ENCODE measurements at regions not wholly inside any gene's neighbourhood (a gene's known extent, or its start where the extent isn't known, plus 50 kb on each side); places are given as distances from the start of the nearest gene placed in this dataset.
"Not testable (repeated sequence)": the region's sequence is repeated elsewhere in the genome, so short reads cannot be mapped to it uniquely, and the experiment has no call there.

DNA sequence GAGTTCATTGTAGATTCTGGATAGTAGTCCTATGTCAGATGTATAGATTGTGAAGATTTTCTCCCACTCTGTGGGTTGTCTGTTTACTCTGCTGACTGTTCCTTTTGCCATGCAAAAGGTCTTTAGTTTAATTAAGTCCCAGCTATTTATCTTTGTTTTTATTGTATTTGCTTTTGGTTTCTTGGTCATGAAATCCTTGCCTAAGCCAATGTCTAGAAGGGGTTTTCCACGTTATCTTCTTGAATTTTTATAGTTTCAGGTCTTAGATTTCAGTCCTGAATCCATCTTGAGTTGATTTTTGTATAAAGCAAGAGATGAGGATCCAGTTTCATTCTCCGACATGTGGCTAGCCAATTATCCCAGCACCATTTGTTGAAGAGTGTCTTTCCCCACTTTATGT, 262.1 kb upstream of the TMC3 start:
- H3K9ac ChIP-seq; DNase-seq; POLR2A ChIA-PET; H3K4me2 ChIP-seq; H3K9me2 ChIP-seq; H3K9me3 ChIP-seq; H3K4me1 ChIP-seq (ENCODE audit: control insufficient read depth in 1 of 2, insufficient read depth in 2 of 2, low read depth in 1 of 2, low read length in 1 of 2); H3K79me2 ChIP-seq (ENCODE audit: insufficient read depth); H3K27ac ChIP-seq (ENCODE audit: low read depth in 2 of 2, low read length in 1 of 2); H3K36me3 ChIP-seq (replicated peaks in 1 of 2; ENCODE audit: control insufficient read depth in 1 of 2, insufficient read depth in 2 of 2, low read length in 1 of 2); H3F3A ChIP-seq (replicated peaks; ENCODE audit: insufficient read depth); H3K27me3 ChIP-seq (ENCODE audit: insufficient read depth); H2AFZ ChIP-seq (ENCODE audit: low read depth); H3K4me3 ChIP-seq (ENCODE audit: low read depth in 2 of 2, low read length in 1 of 2); H4K20me1 ChIP-seq (ENCODE audit: insufficient read depth); CTCF ChIA-PET: not testable (repeated sequence)
- 31% methylated on average over 2 of the region's 2 CpGs for WGBS (ENCODE audit: low lambda C conversion rate)

DNA sequence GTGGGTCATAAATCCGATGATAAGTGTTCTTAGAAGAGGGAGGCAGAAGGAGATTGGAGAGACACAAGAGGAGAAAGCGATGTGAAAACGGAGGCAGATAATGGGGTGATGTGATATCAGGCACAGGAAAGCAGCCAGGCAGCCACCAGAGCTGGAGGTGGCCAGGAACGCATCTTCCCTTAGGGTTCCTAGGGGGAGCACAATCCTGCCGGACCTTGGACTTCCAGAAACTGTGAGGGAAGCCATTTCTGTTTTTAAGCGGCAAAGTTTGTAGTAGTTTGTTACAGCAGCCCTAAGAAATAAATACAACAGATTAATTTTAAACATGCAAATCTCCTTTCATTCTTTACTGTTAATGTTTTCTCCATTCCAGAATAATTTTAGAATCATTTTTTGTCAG, 259.9 kb upstream of the TMC3 start:
- 68% methylated on average over 6 of the region's 6 CpGs for WGBS (ENCODE audit: low lambda C conversion rate)
- ChIA-PET CTCF (no interaction called here), POLR2A (no interaction called here)
- no peak overlapping the region for H3K27ac ChIP-seq (ENCODE audit: low read depth in 2 of 2, low read length in 1 of 2)
- no peaks in the 10 kb centered on the region for H3K4me1 ChIP-seq (ENCODE audit: control insufficient read depth in 1 of 2, insufficient read depth in 2 of 2, low read depth in 1 of 2, low read length in 1 of 2)
- H3K9ac ChIP-seq, result no peak overlapping the region
- H3F3A ChIP-seq (replicated peaks; ENCODE audit: insufficient read depth), result no peaks in the 10 kb centered on the region
- no peaks in the 10 kb centered on the region for H3K36me3 ChIP-seq (replicated peaks in 1 of 2; ENCODE audit: control insufficient read depth in 1 of 2, insufficient read depth in 2 of 2, low read length in 1 of 2)
- H3K27me3 ChIP-seq (ENCODE audit: insufficient read depth), result no peaks in the 10 kb centered on the region
- no peaks in the 10 kb centered on the region for H3K9me2 ChIP-seq
- H3K4me2 ChIP-seq, result no peak overlapping the region
- no peak overlapping the region for H3K4me3 ChIP-seq (ENCODE audit: low read depth in 2 of 2, low read length in 1 of 2)
- H3K79me2 ChIP-seq (ENCODE audit: insufficient read depth), result no peaks in the 10 kb centered on the region
- H3K9me3 ChIP-seq, result no peaks in the 10 kb centered on the region
- no peak for DNase-seq
- no peak for TF ChIP-seq TEAD4 (IDR thresholded peaks at IDR 0.05; ENCODE audit: borderline replicate concordance, insufficient read depth)
- TF ChIP-seq ELF1 (IDR thresholded peaks at IDR 0.05), result no peak
- TF ChIP-seq, protein P1, sequence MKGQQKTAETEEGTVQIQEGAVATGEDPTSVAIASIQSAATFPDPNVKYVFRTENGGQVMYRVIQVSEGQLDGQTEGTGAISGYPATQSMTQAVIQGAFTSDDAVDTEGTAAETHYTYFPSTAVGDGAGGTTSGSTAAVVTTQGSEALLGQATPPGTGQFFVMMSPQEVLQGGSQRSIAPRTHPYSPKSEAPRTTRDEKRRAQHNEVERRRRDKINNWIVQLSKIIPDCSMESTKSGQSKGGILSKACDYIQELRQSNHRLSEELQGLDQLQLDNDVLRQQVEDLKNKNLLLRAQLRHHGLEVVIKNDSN (IDR thresholded peaks at IDR 0.05; ENCODE audit: borderline replicate concordance, low read depth), result no peak
- TF ChIP-seq, protein P2, sequence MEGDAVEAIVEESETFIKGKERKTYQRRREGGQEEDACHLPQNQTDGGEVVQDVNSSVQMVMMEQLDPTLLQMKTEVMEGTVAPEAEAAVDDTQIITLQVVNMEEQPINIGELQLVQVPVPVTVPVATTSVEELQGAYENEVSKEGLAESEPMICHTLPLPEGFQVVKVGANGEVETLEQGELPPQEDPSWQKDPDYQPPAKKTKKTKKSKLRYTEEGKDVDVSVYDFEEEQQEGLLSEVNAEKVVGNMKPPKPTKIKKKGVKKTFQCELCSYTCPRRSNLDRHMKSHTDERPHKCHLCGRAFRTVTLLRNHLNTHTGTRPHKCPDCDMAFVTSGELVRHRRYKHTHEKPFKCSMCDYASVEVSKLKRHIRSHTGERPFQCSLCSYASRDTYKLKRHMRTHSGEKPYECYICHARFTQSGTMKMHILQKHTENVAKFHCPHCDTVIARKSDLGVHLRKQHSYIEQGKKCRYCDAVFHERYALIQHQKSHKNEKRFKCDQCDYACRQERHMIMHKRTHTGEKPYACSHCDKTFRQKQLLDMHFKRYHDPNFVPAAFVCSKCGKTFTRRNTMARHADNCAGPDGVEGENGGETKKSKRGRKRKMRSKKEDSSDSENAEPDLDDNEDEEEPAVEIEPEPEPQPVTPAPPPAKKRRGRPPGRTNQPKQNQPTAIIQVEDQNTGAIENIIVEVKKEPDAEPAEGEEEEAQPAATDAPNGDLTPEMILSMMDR (IDR thresholded peaks at IDR 0.05), result no peak
- TF ChIP-seq POLR2AphosphoS5 (IDR thresholded peaks at IDR 0.05; ENCODE audit: low read depth, low read length), result no peak
- TF ChIP-seq RFX5 (IDR thresholded peaks at IDR 0.05; ENCODE audit: low read length), result no peak
- no peak for TF ChIP-seq ZBTB33 (IDR thresholded peaks at IDR 0.05; ENCODE audit: borderline replicate concordance, low read depth)
- no peaks in the 10 kb centered on the region for H4K20me1 ChIP-seq (ENCODE audit: insufficient read depth)
- H2AFZ ChIP-seq (ENCODE audit: low read depth), result no peak overlapping the region

DNA sequence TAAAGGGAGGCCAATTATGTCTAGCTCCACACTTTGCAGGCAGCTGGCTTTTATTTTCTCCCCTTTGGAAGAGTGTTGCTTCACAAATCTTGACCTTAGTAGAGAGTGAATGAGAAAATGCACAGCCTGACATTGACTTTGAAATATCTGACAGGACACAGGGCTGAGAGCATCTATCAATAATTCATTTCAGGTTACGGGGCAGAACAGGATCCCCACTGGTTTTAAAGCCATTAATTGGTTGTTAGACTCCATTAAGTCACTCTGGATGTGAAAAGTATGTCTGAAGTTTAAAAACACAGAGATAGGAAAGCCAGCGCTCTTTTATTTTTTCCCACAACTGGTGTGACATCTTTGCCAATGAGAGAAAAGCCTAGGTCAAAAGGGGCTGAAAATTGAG, 251.9 kb upstream of the TMC3 start:
- Histone ChIP-seq H4K20me1 (ENCODE audit: insufficient read depth) (no peaks in the 10 kb centered on the region), H2AFZ (ENCODE audit: low read depth) (no peak overlapping the region), H3K9ac (no peak overlapping the region), H3K4me2 (no peak overlapping the region), H3K27me3 (ENCODE audit: insufficient read depth) (no peaks in the 10 kb centered on the region), H3K36me3 (replicated peaks in 1 of 2; ENCODE audit: control insufficient read depth in 1 of 2, insufficient read depth in 2 of 2, low read length in 1 of 2) (no peaks in the 10 kb centered on the region), H3K9me3 (no peaks in the 10 kb centered on the region), H3K9me2 (no peaks in the 10 kb centered on the region), H3K4me1 (ENCODE audit: control insufficient read depth in 1 of 2, insufficient read depth in 2 of 2, low read depth in 1 of 2, low read length in 1 of 2) (no peaks in the 10 kb centered on the region), H3K79me2 (ENCODE audit: insufficient read depth) (no peaks in the 10 kb centered on the region), H3K27ac (ENCODE audit: low read depth in 2 of 2, low read length in 1 of 2) (no peak overlapping the region), H3K4me3 (ENCODE audit: low read depth in 2 of 2, low read length in 1 of 2) (no peak overlapping the region), H3F3A (replicated peaks; ENCODE audit: insufficient read depth) (no peaks in the 10 kb centered on the region)
- POLR2A ChIA-PET, result no interaction called here
- TF ChIP-seq RAD21 (IDR thresholded peaks at IDR 0.05; ENCODE audit: low read length) (no peak), EZH2phosphoT487 (IDR thresholded peaks at IDR 0.05; ENCODE audit: borderline replicate concordance, low read depth) (no peak)
- TF ChIP-seq, protein P3, sequence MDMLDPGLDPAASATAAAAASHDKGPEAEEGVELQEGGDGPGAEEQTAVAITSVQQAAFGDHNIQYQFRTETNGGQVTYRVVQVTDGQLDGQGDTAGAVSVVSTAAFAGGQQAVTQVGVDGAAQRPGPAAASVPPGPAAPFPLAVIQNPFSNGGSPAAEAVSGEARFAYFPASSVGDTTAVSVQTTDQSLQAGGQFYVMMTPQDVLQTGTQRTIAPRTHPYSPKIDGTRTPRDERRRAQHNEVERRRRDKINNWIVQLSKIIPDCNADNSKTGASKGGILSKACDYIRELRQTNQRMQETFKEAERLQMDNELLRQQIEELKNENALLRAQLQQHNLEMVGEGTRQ (IDR thresholded peaks at IDR 0.05; ENCODE audit: borderline replicate concordance, low read depth, low read length), result no peak
- DNase-seq, result no peak
- 36% methylated on average over 2 of the region's 2 CpGs for WGBS (ENCODE audit: low lambda C conversion rate)
- CTCF ChIA-PET, result no interaction called here
